Endothelial cell of umbilical vein (primary cell): ENCODE measurements at regions not wholly inside any gene's neighbourhood (a gene's known extent, or its start where the extent isn't known, plus 50 kb on each side); places are given as distances from the start of the nearest gene placed in this dataset.

Source experiments
- BruUV-seq: library from RNA; stranded (reverse); fragments of 400-500 nt; replicated peaks from 2 replicates; lab custom pipeline; 2021; lab: Mats Ljungman, UMichigan
- CTCF ChIA-PET: fragments of 300-600, 350-600 bp; sonication (Branson Sonifier 250); formaldehyde crosslinking; loops from one replicate; lab custom pipeline; 2021; ENCODE audit warnings: antibody characterized with exemption, inconsistent platforms; lab: Charles Lee
- POLR2A ChIA-PET: fragments of 300-600, 350-600 bp; sonication (Branson Sonifier 250); formaldehyde crosslinking; loops from one replicate; lab custom pipeline; 2021; ENCODE audit warnings: antibody characterized with exemption, inconsistent platforms; lab: Charles Lee
- DNase-seq: peaks from one replicate; pipeline ENCODE4 v3.0.0-alpha.2; 2011; ENCODE audit warnings: low read depth, low spot score
- FAIRE-seq: peaks from 2 replicates; lab custom pipeline; 2011; peaks lifted over from hg19 to GRCh38; lab: Jason Lieb, UNC
- H2AFZ ChIP-seq: 2 replicates; pipeline ENCODE4 v1.6.0; 2012; ENCODE audit warnings: low read depth, low read length, control low read depth, inconsistent platforms
- H3K27ac ChIP-seq: 2 replicates; pipeline ENCODE4 v1.5.1; 2011; ENCODE audit warnings: low read depth, mild to moderate bottlenecking, control low read depth, low read length, moderate library complexity; ENCODE audit not compliant: insufficient read depth
- H3K27me3 ChIP-seq, 2 experiments: 2 replicates each; pipeline versions ENCODE4 v1.6.0 to v1.6.1; 2011; ENCODE audit warnings: low read length in 2 of 2, mixed read lengths in 1 of 2; ENCODE audit not compliant: control insufficient read depth in 2 of 2, insufficient read depth in 2 of 2
- H3K36me3 ChIP-seq, 2 experiments: 2 replicates in 1 of 2; 3 replicates in 1 of 2; pipeline ENCODE4 v1.5.1; 2011; ENCODE audit warnings: low read length in 2 of 2, mild to moderate bottlenecking in 1 of 2, moderate library complexity in 1 of 2; ENCODE audit not compliant: control insufficient read depth in 2 of 2, insufficient read depth in 2 of 2; ENCODE audit errors: extremely low read depth in 1 of 2
- H3K4me1 ChIP-seq: 3 replicates; pipeline ENCODE4 v1.5.1; 2011; ENCODE audit warnings: mild to moderate bottlenecking, low read length; ENCODE audit not compliant: control insufficient read depth, insufficient read depth; ENCODE audit errors: extremely low read depth
- H3K4me2 ChIP-seq: 2 replicates; pipeline ENCODE4 v1.6.1; 2011; ENCODE audit warnings: low read length, control low read depth, mixed read lengths; ENCODE audit not compliant: insufficient read depth
- H3K4me3 ChIP-seq, 3 experiments: fragments of 200-600 bp in 1 of 3; sonication (generic), shearing (Covaris generic) in 1 of 3; replicated peaks in 1 of 3; 2 replicates each; pipeline ENCODE4 v1.5.1; 2011 to 2016; ENCODE audit warnings: control low read depth in 3 of 3, low read length in 3 of 3, mild to moderate bottlenecking in 2 of 3, inconsistent platforms in 1 of 3, low read depth in 1 of 3, moderate library complexity in 1 of 3; ENCODE audit not compliant: insufficient read depth in 1 of 3
- H3K79me2 ChIP-seq: 2 replicates; pipeline ENCODE4 v1.6.0; 2012; ENCODE audit warnings: low read length, inconsistent platforms; ENCODE audit not compliant: control insufficient read depth, insufficient read depth
- H3K9ac ChIP-seq: replicated peaks from 2 replicates; pipeline ENCODE3; 2011; ENCODE audit warnings: low read length, control low read depth; ENCODE audit not compliant: insufficient read depth; ENCODE audit errors: extremely low read depth
- H3K9me1 ChIP-seq: replicated peaks from 3 replicates; pipeline ENCODE4 v1.6.0; 2011; ENCODE audit warnings: mild to moderate bottlenecking, low read length; ENCODE audit not compliant: control insufficient read depth, insufficient read depth; ENCODE audit errors: extremely low read depth
- H3K9me3 ChIP-seq: replicated peaks from 2 replicates; pipeline ENCODE4 v1.5.1; 2012; ENCODE audit warnings: low read length, inconsistent platforms; ENCODE audit not compliant: control insufficient read depth, insufficient read depth
- H4K20me1 ChIP-seq: replicated peaks from 2 replicates; pipeline ENCODE3; 2011; ENCODE audit warnings: mild to moderate bottlenecking, low read length; ENCODE audit not compliant: control insufficient read depth, insufficient read depth; ENCODE audit errors: extremely low read depth
- FOS ChIP-seq: IDR thresholded peaks from 2 replicates; pipeline ENCODE4 v1.6.1; 2011; ENCODE audit warnings: mild to moderate bottlenecking, low read length, moderate library complexity, borderline replicate concordance; ENCODE audit not compliant: insufficient read depth
- GATA2 ChIP-seq: IDR thresholded peaks from 2 replicates; pipeline ENCODE4 v1.7.0; 2011; ENCODE audit warnings: low read depth, mild to moderate bottlenecking, moderate library complexity, mixed read lengths, low read length; ENCODE audit not compliant: insufficient read length, insufficient read depth
- JUN ChIP-seq: IDR thresholded peaks from 2 replicates; pipeline ENCODE4 v1.6.1; 2011; ENCODE audit warnings: borderline replicate concordance, low read depth; ENCODE audit not compliant: insufficient read length, insufficient read depth
- MYC ChIP-seq: IDR thresholded peaks from one replicate; pipeline ENCODE4 v1.6.1; 2011; ENCODE audit warnings: mild to moderate bottlenecking, low read depth, low read length
- POLR2A ChIP-seq: IDR thresholded peaks from 2 replicates; pipeline ENCODE4 v1.6.1; 2012; ENCODE audit warnings: low read depth, mild to moderate bottlenecking, control low read depth, low read length
- POLR2AphosphoS5 ChIP-seq: IDR thresholded peaks from 2 replicates; pipeline ENCODE4 v1.6.1; 2012; ENCODE audit warnings: low read depth, mild to moderate bottlenecking, control low read depth, low read length, moderate library complexity; ENCODE audit not compliant: insufficient read depth
- dilution Hi-C: fragments of 300-500 bp; cut with MboI; formaldehyde crosslinking; loops from one replicate; pipeline ENCODE4 v1.15.0; 2019; ENCODE audit warnings: low sequenced_read_pairs; ENCODE audit not compliant: extremely low pct_ligation_motif_present
- intact Hi-C: fragments of 100-400 bp; cut with micrococcal nuclease; formaldehyde crosslinking; loops from one replicate; pipeline ENCODE4 v1.10.0; 2022
- TF ChIP-seq, protein P1 (sequence below): IDR thresholded peaks from 2 replicates; pipeline ENCODE4 v1.6.1; 2011; ENCODE audit not compliant: insufficient read depth, insufficient read length
- TF ChIP-seq, protein P2 (sequence below), 2 donors: IDR thresholded peaks; 1 replicate in 1 of 2; 2 replicates in 1 of 2; pipeline ENCODE4 v1.5.1; 2011; ENCODE audit warnings: low read length in 2 of 2, mild to moderate bottlenecking in 2 of 2, moderate library complexity in 2 of 2, control low read depth in 1 of 2, inconsistent platforms in 1 of 2, low read depth in 1 of 2; ENCODE audit not compliant: insufficient read depth in 1 of 2; ENCODE audit errors: extremely low read depth in 1 of 2

DNA sequence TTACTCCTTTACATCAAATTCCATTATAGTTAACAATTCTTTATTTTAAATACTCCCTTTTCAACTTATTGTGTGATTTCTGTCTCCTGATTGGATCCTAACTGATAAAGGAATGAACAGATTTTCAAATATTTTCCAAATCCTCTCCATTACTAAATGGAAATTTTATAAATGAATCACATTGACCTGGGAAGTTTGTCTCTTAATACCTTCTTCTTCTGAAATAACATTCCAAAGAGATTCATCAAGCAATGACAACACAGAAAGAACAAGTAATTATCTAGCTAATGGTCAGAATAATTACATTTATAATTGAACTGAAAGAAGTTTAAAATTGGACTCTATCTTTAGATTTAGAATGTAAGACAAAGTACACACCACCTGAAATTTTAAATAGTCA lies 515.4 kb upstream of the PTCHD4 start:
- no peak overlapping the region for H3K9ac ChIP-seq
- FAIRE-seq, result no peak
- H3K36me3 ChIP-seq, result no peaks in the 10 kb centered on the region
- H3K9me3 ChIP-seq, result no peaks in the 10 kb centered on the region
- H3K27me3 ChIP-seq, result no peaks in the 10 kb centered on the region
- no peaks in the 10 kb centered on the region for H4K20me1 ChIP-seq
- no peak overlapping the region for H3K27ac ChIP-seq
- no peak overlapping the region for H3K4me3 ChIP-seq
- ChIA-PET CTCF (no interaction called here), POLR2A (no interaction called here)
- no peak overlapping the region for H2AFZ ChIP-seq
- TF ChIP-seq MYC (no peak), POLR2AphosphoS5 (no peak)
- TF ChIP-seq, protein P1, sequence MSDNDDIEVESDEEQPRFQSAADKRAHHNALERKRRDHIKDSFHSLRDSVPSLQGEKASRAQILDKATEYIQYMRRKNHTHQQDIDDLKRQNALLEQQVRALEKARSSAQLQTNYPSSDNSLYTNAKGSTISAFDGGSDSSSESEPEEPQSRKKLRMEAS, result no peak
- H3K4me1 ChIP-seq, result no peaks in the 10 kb centered on the region
- H3K9me1 ChIP-seq, result no peaks in the 10 kb centered on the region
- intact Hi-C loops, result no loop called here
- dilution Hi-C loops, result no loop called here
- BruUV-seq, result no TSS peak
- H3K4me2 ChIP-seq, result no peak overlapping the region
- no peaks in the 10 kb centered on the region for H3K79me2 ChIP-seq
- no peak for DNase-seq

DNA sequence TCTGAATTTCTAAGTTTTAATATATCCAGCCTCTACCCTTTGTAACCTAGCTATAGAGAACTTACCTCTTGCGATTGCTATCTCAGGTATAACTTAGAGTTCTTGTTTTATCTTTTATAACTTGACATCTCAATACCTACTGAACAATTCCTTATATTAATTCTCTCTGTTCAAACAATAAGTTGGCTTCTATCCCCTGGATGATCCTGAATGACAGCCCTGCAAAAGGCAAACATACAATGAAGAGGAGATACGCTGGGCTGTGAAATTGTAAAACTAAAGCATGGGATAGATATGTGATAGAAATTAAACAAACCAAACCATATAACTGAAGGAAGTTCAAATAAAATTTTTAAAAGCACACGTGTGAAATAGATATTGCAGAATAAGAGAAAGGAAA lies 513.6 kb upstream of the PTCHD4 start:
- H3K36me3 ChIP-seq, result no peaks in the 10 kb centered on the region
- ChIA-PET CTCF (no interaction called here), POLR2A (no interaction called here)
- no peak overlapping the region for H3K27ac ChIP-seq
- no peak overlapping the region for H3K4me2 ChIP-seq
- no TSS peak for BruUV-seq
- H3K4me3 ChIP-seq, result no peak overlapping the region
- TF ChIP-seq POLR2AphosphoS5 (no peak), POLR2A (no peak), MYC (no peak), GATA2 (no peak), FOS (no peak), JUN (no peak)
- TF ChIP-seq, protein P2, sequence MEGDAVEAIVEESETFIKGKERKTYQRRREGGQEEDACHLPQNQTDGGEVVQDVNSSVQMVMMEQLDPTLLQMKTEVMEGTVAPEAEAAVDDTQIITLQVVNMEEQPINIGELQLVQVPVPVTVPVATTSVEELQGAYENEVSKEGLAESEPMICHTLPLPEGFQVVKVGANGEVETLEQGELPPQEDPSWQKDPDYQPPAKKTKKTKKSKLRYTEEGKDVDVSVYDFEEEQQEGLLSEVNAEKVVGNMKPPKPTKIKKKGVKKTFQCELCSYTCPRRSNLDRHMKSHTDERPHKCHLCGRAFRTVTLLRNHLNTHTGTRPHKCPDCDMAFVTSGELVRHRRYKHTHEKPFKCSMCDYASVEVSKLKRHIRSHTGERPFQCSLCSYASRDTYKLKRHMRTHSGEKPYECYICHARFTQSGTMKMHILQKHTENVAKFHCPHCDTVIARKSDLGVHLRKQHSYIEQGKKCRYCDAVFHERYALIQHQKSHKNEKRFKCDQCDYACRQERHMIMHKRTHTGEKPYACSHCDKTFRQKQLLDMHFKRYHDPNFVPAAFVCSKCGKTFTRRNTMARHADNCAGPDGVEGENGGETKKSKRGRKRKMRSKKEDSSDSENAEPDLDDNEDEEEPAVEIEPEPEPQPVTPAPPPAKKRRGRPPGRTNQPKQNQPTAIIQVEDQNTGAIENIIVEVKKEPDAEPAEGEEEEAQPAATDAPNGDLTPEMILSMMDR (IDR thresholded peaks at IDR 0.05; ENCODE audit: extremely low read depth in 1 of 2, insufficient read depth in 1 of 2, low read depth in 1 of 2, low read length in 2 of 2), result no peak
- H3K4me1 ChIP-seq, result no peaks in the 10 kb centered on the region
- FAIRE-seq (no peak), DNase-seq (no peak)
- intact Hi-C loops, result no loop called here
- no peak overlapping the region for H3K9ac ChIP-seq
- dilution Hi-C loops, result no loop called here
- no peak overlapping the region for H2AFZ ChIP-seq
- H4K20me1 ChIP-seq, result no peaks in the 10 kb centered on the region
- no peaks in the 10 kb centered on the region for H3K79me2 ChIP-seq
- H3K27me3 ChIP-seq, result no peaks in the 10 kb centered on the region
- no peaks in the 10 kb centered on the region for H3K9me1 ChIP-seq
- H3K9me3 ChIP-seq, result no peaks in the 10 kb centered on the region
